RWPE2 (cell line): ENCODE measurements at regions not wholly inside any gene's neighbourhood (a gene's known extent, or its start where the extent isn't known, plus 50 kb on each side); places are given as distances from the start of the nearest gene placed in this dataset.

Source experiments
- ATAC-seq: fragments of 200-7000 bp; cut with Tn5 transposase; 3 replicates; pipeline ENCODE4 v1.9.1; 2021; ENCODE audit warnings: low read depth
- DNase-seq: peaks from one replicate; pipeline ENCODE4 v3.0.0-alpha.2; 2020; ENCODE audit warnings: low spot score
- H3K27ac ChIP-seq: fragments of 450-650 bp; 2 replicates; pipeline ENCODE4 v1.5.1; 2017; ENCODE audit warnings: mild to moderate bottlenecking; ENCODE audit not compliant: poor library complexity, severe bottlenecking
- H3K27me3 ChIP-seq: fragments of 250-450 bp; sonication (Bioruptor Pico); 2 replicates; pipeline ENCODE4 v1.5.1; 2021; ENCODE audit warnings: mild to moderate bottlenecking, moderate library complexity; ENCODE audit not compliant: insufficient read depth, poor library complexity, severe bottlenecking
- H3K36me3 ChIP-seq: fragments of 250-450 bp; sonication (Bioruptor Pico); 2 replicates; pipeline ENCODE4 v1.5.1; 2020; ENCODE audit warnings: low read depth, mild to moderate bottlenecking, moderate library complexity
- H3K4me1 ChIP-seq: fragments of 250-450 bp; sonication (Bioruptor Pico); 2 replicates; pipeline ENCODE4 v1.5.1; 2021; ENCODE audit warnings: mild to moderate bottlenecking, moderate library complexity; ENCODE audit not compliant: insufficient read depth, poor library complexity, severe bottlenecking
- H3K4me3 ChIP-seq: fragments of 250-450 bp; sonication (Bioruptor Pico); 2 replicates; pipeline ENCODE4 v1.5.1; 2021; ENCODE audit warnings: mild to moderate bottlenecking, moderate library complexity; ENCODE audit not compliant: severe bottlenecking
- H3K9me3 ChIP-seq: fragments of 250-450 bp; sonication (Bioruptor Pico); 2 replicates; pipeline ENCODE4 v1.5.1; 2021; ENCODE audit warnings: mild to moderate bottlenecking, moderate library complexity; ENCODE audit not compliant: severe bottlenecking
- TF ChIP-seq, protein P1 (sequence below): fragments of 450-650 bp; IDR thresholded peaks from one replicate; pipeline ENCODE4 v1.5.1; 2017; ENCODE audit warnings: mild to moderate bottlenecking, moderate library complexity; ENCODE audit not compliant: poor library complexity, severe bottlenecking

- DNase-seq (no peak), ATAC-seq (no peak; the same call in 2 of the 3 replicates)
- Histone ChIP-seq H3K4me1 (no peaks in the 10 kb centered on the region), H3K36me3 (no peaks in the 10 kb centered on the region), H3K4me3 (no peak overlapping the region), H3K27ac (no peak overlapping the region), H3K27me3 (peaks cover 7% of the 10 kb centered on the region), H3K9me3 (no peaks in the 10 kb centered on the region)
- TF ChIP-seq, protein P1, sequence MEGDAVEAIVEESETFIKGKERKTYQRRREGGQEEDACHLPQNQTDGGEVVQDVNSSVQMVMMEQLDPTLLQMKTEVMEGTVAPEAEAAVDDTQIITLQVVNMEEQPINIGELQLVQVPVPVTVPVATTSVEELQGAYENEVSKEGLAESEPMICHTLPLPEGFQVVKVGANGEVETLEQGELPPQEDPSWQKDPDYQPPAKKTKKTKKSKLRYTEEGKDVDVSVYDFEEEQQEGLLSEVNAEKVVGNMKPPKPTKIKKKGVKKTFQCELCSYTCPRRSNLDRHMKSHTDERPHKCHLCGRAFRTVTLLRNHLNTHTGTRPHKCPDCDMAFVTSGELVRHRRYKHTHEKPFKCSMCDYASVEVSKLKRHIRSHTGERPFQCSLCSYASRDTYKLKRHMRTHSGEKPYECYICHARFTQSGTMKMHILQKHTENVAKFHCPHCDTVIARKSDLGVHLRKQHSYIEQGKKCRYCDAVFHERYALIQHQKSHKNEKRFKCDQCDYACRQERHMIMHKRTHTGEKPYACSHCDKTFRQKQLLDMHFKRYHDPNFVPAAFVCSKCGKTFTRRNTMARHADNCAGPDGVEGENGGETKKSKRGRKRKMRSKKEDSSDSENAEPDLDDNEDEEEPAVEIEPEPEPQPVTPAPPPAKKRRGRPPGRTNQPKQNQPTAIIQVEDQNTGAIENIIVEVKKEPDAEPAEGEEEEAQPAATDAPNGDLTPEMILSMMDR = no peak
These were observed 212.8 kb upstream of the ELAC2 start for GRCh38 chr17:13230350-13231264.

DNA sequence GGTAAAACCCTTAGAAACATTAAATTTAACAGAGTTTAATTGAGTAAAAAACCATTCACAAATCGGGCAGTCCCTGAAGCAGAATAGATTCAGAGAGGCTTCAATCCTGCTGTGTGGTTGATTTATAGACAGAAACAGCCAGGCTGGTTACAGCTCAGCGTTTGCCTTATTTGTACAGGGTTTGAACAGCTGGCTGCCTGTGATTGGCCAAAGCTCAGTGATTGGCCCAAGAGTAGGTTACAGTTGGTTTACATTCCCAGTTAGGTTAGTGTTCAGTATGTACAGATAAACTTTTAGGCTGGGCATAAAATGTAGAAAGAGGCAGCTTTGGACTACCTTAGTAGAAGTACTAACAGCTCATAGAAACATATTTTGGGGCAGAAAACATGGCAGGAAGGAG is 210.4 kb upstream of the ELAC2 start:
- ATAC-seq (no peak), DNase-seq (no peak)
- Histone ChIP-seq H3K27me3 (peaks cover 13% of the 10 kb centered on the region), H3K27ac (no peak overlapping the region), H3K4me1 (no peaks in the 10 kb centered on the region), H3K9me3 (no peaks in the 10 kb centered on the region), H3K36me3 (no peaks in the 10 kb centered on the region), H3K4me3 (no peak overlapping the region)
- TF ChIP-seq, protein P1 = no peak

- TF ChIP-seq, protein P1 = no peak
- no peaks in the 10 kb centered on the region for H3K4me1 ChIP-seq
- no peak overlapping the region for H3K4me3 ChIP-seq
- H3K36me3 ChIP-seq = no peaks in the 10 kb centered on the region
- no peak overlapping the region for H3K27ac ChIP-seq
- ATAC-seq (no peak), DNase-seq (no peak)
- H3K27me3 ChIP-seq = peaks cover 13% of the 10 kb centered on the region
- H3K9me3 ChIP-seq = no peaks in the 10 kb centered on the region
These were observed 205.1 kb upstream of the ELAC2 start for GRCh38 chr17:13222975-13223374.

- Histone ChIP-seq H3K9me3 (no peaks in the 10 kb centered on the region), H3K4me3 (no peak overlapping the region), H3K36me3 (no peaks in the 10 kb centered on the region), H3K27ac (no peak overlapping the region), H3K4me1 (no peaks in the 10 kb centered on the region), H3K27me3 (peaks cover 13% of the 10 kb centered on the region)
- TF ChIP-seq, protein P1 = no peak
- no peak for ATAC-seq
- no peak for DNase-seq
These were observed 195.0 kb upstream of the ELAC2 start for GRCh38 chr17:13212860-13213259.

DNA sequence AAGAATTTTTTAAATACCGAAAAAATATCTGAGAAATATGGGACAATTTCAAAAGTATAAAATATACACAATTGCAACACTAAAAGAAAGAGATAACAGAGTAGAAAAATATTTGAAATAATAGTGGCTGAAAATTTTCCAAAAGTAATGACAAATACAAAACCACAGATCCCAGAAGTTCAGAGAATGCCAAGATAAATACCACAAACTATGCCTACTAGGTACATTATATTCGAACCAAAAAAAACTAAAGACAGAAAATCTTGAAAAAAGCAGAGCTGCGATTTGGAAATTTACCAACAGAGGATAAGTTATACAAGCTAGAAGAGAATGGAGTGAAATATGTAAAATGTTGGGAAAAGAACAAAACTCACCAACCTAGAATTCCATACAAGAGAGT is 191.3 kb upstream of the ELAC2 start:
- peaks cover 21% of the 10 kb centered on the region for H3K27me3 ChIP-seq
- TF ChIP-seq, protein P1 = no peak
- H3K9me3 ChIP-seq = no peaks in the 10 kb centered on the region
- no peaks in the 10 kb centered on the region for H3K36me3 ChIP-seq
- no peaks in the 10 kb centered on the region for H3K4me1 ChIP-seq
- no peak for ATAC-seq
- DNase-seq = no peak
- H3K4me3 ChIP-seq = no peak overlapping the region
- H3K27ac ChIP-seq = no peak overlapping the region
